CD4-positive, alpha-beta memory T cell (primary cell): ENCODE measurements at regions not wholly inside any gene's neighbourhood (a gene's known extent, or its start where the extent isn't known, plus 50 kb on each side); places are given as distances from the start of the nearest gene placed in this dataset.

Experiments
- CTCF ChIA-PET: fragments of 350-600 bp; sonication (Branson Sonifier 250); formaldehyde crosslinking; loops from one replicate; lab custom pipeline; 2021; ENCODE audit warnings: inconsistent platforms; ENCODE audit not compliant: partially characterized antibody; lab: Charles Lee
- POLR2A ChIA-PET: fragments of 350-600 bp; sonication (Branson Sonifier 250); formaldehyde crosslinking; loops from one replicate; lab custom pipeline; 2021; ENCODE audit not compliant: partially characterized antibody; lab: Charles Lee
- DNase-seq, 5 donors: peaks; one replicate each; pipeline versions ENCODE4 v3.0.0 to v3.0.0-alpha.2; 2020 to 2022; ENCODE audit warnings: mixed read lengths in 1 of 5
- H3K27ac ChIP-seq: one replicate; pipeline ENCODE4 v1.7.0; 2013; ENCODE audit warnings: low read depth, low read length
- H3K27me3 ChIP-seq: 2 replicates; pipeline ENCODE4 v1.7.0; 2013; ENCODE audit warnings: mild to moderate bottlenecking, low read length, moderate library complexity; ENCODE audit not compliant: insufficient read depth
- H3K36me3 ChIP-seq: 2 replicates; pipeline ENCODE4 v1.7.0; 2013; ENCODE audit warnings: mild to moderate bottlenecking, low read length, moderate library complexity; ENCODE audit not compliant: insufficient read depth
- H3K4me1 ChIP-seq: 2 replicates; pipeline ENCODE4 v1.7.0; 2013; ENCODE audit warnings: mild to moderate bottlenecking, low read length, moderate library complexity; ENCODE audit not compliant: insufficient read depth
- H3K4me3 ChIP-seq, 2 donors: one replicate each; pipeline ENCODE4 v1.7.0; 2013; ENCODE audit warnings: low read length in 2 of 2, mild to moderate bottlenecking in 1 of 2
- H3K9me3 ChIP-seq, 2 donors: one replicate each; pipeline ENCODE4 v1.7.0; 2013; ENCODE audit warnings: low read length in 2 of 2, control low read depth in 1 of 2; ENCODE audit not compliant: control insufficient read depth in 1 of 2
- H3K27ac Mint-ChIP-seq, 7 donors: one replicate each; pipeline ENCODE4 v1.8.0; 2020 to 2021; ENCODE audit warnings: mixed read lengths in 7 of 7, mild to moderate bottlenecking in 6 of 7, inconsistent platforms in 3 of 7, moderate library complexity in 3 of 7
- H3K27me3 Mint-ChIP-seq, 2 donors: one replicate each; pipeline ENCODE4 v1.8.0; 2020 to 2021; ENCODE audit warnings: mixed read lengths in 2 of 2
- H3K36me3 Mint-ChIP-seq, 2 donors: one replicate each; pipeline ENCODE4 v1.8.0; 2020 to 2021; ENCODE audit warnings: mixed read lengths in 2 of 2, inconsistent platforms in 1 of 2, mild to moderate bottlenecking in 1 of 2
- H3K4me1 Mint-ChIP-seq, 4 donors: one replicate each; pipeline ENCODE4 v1.8.0; 2020 to 2021; ENCODE audit warnings: mixed read lengths in 4 of 4, mild to moderate bottlenecking in 1 of 4
- H3K4me3 Mint-ChIP-seq, 8 donors: one replicate each; pipeline ENCODE4 v1.8.0; 2020 to 2021; ENCODE audit warnings: mixed read lengths in 8 of 8, mild to moderate bottlenecking in 7 of 8, moderate library complexity in 6 of 8, inconsistent platforms in 3 of 8
- H3K9me3 Mint-ChIP-seq, 8 donors: one replicate each; pipeline ENCODE4 v1.8.0; 2020 to 2021; ENCODE audit warnings: mixed read lengths in 8 of 8, mild to moderate bottlenecking in 5 of 8, inconsistent platforms in 3 of 8, moderate library complexity in 1 of 8
- intact Hi-C: fragments of 100-400 bp; cut with micrococcal nuclease; formaldehyde crosslinking; loops from one replicate; pipeline ENCODE4 v1.15.1; 2023

- peaks cover 0 to 6% of the 10 kb centered on the region in 2 donors for H3K9me3 ChIP-seq
- H3K36me3 ChIP-seq: no peaks in the 10 kb centered on the region
- no peak overlapping the region for H3K27ac Mint-ChIP-seq
- H3K4me3 Mint-ChIP-seq: no peak overlapping the region
- no peaks in the 10 kb centered on the region for H3K36me3 Mint-ChIP-seq
- CTCF ChIA-PET: interaction anchor here (1.0 kb wide), 1 partner anchor 10 kb away, joined by 3 read pairs; no protein-coding TSS in a partner anchor
- peaks cover 7 to 8% of the 10 kb centered on the region in 2 donors for H3K27me3 Mint-ChIP-seq
- no peak overlapping the region for H3K4me3 ChIP-seq
- no peaks in the 10 kb centered on the region for H3K27me3 ChIP-seq
- peaks cover under 1 to 17% (median 10%) of the 10 kb centered on the region in 8 donors for H3K9me3 Mint-ChIP-seq
- H3K4me1 Mint-ChIP-seq: no peaks in the 10 kb centered on the region
- no peak for DNase-seq
- no peaks in the 10 kb centered on the region for H3K4me1 ChIP-seq
- POLR2A ChIA-PET: no interaction called here
- H3K27ac ChIP-seq: no peak overlapping the region
- intact Hi-C loops: no loop called here
Measured at GRCh38 chr18:77373730-77374445, 124.2 kb downstream of the GALR1 start.

DNA sequence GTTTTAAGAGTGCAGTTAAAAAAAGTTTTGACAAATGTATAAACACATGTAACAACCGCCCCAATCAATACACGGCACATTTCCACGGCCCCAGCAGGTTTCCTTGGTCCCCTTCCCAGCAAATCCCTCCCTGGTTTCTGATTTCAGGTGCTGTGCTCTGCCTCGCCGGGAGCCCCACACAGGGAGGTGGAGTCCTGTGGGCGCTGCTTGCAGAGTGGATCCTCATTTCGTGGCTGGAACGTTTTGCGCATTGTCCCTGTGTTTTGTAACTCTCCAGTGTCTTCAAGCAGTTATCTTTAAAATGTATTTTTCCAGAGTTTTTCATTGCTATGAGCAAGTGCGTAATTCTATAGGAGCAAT is 124.8 kb downstream of the GALR1 start:
- peaks cover 7 to 9% of the 10 kb centered on the region in 2 donors for H3K27me3 Mint-ChIP-seq
- DNase-seq: no peak
- no peak overlapping the region for H3K27ac Mint-ChIP-seq
- Histone ChIP-seq H3K27ac (no peak overlapping the region), H3K4me3 (no peak overlapping the region), H3K4me1 (no peaks in the 10 kb centered on the region), H3K9me3 (peaks cover 0 to 3% of the 10 kb centered on the region in 2 donors), H3K36me3 (no peaks in the 10 kb centered on the region), H3K27me3 (no peaks in the 10 kb centered on the region)
- no peaks in the 10 kb centered on the region for H3K36me3 Mint-ChIP-seq
- no peaks in the 10 kb centered on the region for H3K4me1 Mint-ChIP-seq
- peaks cover 0 to 13% (median 5%) of the 10 kb centered on the region in 8 donors for H3K9me3 Mint-ChIP-seq
- no peak overlapping the region for H3K4me3 Mint-ChIP-seq
- ChIA-PET CTCF (no interaction called here), POLR2A (no interaction called here)
- intact Hi-C loops: no loop called here

DNA sequence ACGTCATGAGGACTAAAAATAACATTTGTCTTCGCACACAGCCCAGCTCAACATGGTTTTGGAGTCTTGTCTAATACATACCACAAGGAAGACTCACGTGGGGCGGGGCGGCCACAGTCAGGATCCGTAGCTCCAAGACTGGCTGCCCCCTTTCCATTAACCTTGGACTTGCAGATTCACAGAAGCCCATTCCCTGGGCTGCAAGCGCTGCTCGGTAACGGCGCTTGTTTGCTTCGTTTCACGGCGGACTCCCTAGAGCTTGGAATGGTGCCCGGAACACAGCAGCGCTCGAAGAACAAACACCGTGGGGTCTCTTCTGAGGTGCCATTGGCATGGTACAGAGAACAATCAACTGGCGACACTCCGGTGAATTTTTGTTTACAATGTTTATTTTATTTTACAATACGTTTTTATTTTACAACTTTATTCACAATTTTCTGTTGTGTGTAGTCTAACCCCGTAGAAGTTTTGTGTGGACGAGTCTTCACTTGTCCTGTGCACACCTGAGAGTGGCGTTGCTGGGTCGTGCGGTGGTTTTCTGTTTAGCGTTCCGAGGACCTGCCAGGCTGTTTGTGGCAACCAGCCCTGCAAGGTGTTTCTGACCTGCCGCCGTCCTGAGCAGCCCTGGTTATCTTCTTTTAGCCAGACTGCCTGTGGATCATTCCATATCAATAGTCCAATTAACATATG is 126.5 kb downstream of the GALR1 start:
- peaks cover 0 to 3% (median 0%) of the 10 kb centered on the region in 8 donors for H3K9me3 Mint-ChIP-seq

GRCh38 chr18:77376733-77377094 is 127.1 kb downstream of the GALR1 start:
- POLR2A ChIA-PET: no interaction called here

More for the DNA sequence above, 126.5 kb downstream of the GALR1 start:
- Mint-ChIP-seq H3K27me3 (peaks cover 1 to 10% of the 10 kb centered on the region in 2 donors), H3K27ac (no peak overlapping the region), H3K36me3 (no peaks in the 10 kb centered on the region), H3K4me3 (no peak overlapping the region), H3K4me1 (no peaks in the 10 kb centered on the region)
- Histone ChIP-seq H3K9me3 (no peaks in the 10 kb centered on the region), H3K27ac (no peak overlapping the region), H3K4me3 (no peak overlapping the region), H3K27me3 (no peaks in the 10 kb centered on the region), H3K36me3 (no peaks in the 10 kb centered on the region), H3K4me1 (no peaks in the 10 kb centered on the region)
- DNase-seq: no peak
- ChIA-PET CTCF (no interaction called here), POLR2A (no interaction called here)
- intact Hi-C loops: no loop called here

DNA sequence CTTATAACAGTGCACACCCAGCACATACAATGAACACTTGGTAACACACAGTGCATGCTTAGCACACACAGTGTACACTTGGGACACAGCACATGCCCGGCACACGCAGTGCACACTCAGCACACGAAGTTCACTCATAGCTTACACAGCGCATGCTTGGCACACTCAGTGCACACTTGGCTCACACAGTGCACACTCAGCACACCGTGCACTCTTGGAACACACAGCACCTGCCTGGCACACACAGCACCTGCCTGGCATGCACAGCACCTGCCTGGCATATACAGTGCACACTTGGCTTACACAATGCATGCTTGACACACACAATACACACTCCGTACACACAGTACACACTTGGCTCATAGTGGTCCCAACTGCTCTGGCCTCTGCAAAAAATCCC is 128.2 kb downstream of the GALR1 start:
- Histone ChIP-seq H3K4me1 (no peaks in the 10 kb centered on the region), H3K4me3 (no peak overlapping the region), H3K27me3 (no peaks in the 10 kb centered on the region), H3K27ac (no peak overlapping the region), H3K9me3 (no peaks in the 10 kb centered on the region), H3K36me3 (no peaks in the 10 kb centered on the region)
- ChIA-PET CTCF (no interaction called here), POLR2A (no interaction called here)
- H3K4me1 Mint-ChIP-seq: no peaks in the 10 kb centered on the region
- H3K9me3 Mint-ChIP-seq: peaks cover 0 to 1% (median 0%) of the 10 kb centered on the region in 8 donors
- no peak overlapping the region for H3K4me3 Mint-ChIP-seq
- peaks cover 8 to 20% of the 10 kb centered on the region in 2 donors for H3K27me3 Mint-ChIP-seq
- DNase-seq: no peak
- no peaks in the 10 kb centered on the region for H3K36me3 Mint-ChIP-seq
- H3K27ac Mint-ChIP-seq: no peak overlapping the region
- intact Hi-C loops: no loop called here

More at GRCh38 chr18:77376733-77377094, 127.1 kb downstream of the GALR1 start:
- no peaks in the 10 kb centered on the region for H3K4me1 Mint-ChIP-seq
- H3K9me3 ChIP-seq: no peaks in the 10 kb centered on the region
- H3K4me3 Mint-ChIP-seq: no peak overlapping the region
- H3K36me3 Mint-ChIP-seq: no peaks in the 10 kb centered on the region
- H3K27me3 Mint-ChIP-seq: peaks cover 2 to 14% of the 10 kb centered on the region in 2 donors
- H3K4me1 ChIP-seq: no peaks in the 10 kb centered on the region
- H3K4me3 ChIP-seq: no peak overlapping the region
- DNase-seq: no peak
- H3K27me3 ChIP-seq: no peaks in the 10 kb centered on the region
- no peaks in the 10 kb centered on the region for H3K36me3 ChIP-seq
- H3K27ac ChIP-seq: no peak overlapping the region
- H3K27ac Mint-ChIP-seq: no peak overlapping the region
- CTCF ChIA-PET: no interaction called here
- peaks cover 0 to 1% (median 0%) of the 10 kb centered on the region in 8 donors for H3K9me3 Mint-ChIP-seq
- intact Hi-C loops: no loop called here

DNA sequence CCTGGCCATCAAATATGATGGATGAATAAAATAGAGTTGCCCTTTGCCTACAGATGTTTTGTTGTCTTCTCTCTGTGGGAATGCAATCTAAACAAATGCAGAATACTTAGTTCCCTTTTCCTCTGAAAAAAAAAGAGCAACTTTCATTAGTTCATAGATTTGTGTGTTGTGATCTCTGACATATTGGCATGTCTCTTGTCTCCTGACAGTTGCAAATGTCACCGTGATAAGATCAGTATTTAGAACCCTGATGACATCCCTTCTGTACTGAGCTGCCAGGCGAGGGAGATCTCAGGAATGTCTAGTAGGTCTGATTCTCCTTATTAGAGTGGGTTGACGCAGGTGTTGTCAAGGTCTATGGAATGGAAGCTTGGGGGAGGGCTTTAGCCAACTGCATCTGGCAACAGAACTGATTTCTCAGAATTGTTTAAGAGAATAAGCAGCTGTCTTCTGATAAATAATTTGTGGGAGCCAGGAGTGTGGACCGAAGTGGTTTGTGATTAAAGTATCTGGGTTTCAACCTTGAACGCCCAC is 130.4 kb downstream of the GALR1 start:
- no peaks in the 10 kb centered on the region for H3K4me1 Mint-ChIP-seq

GRCh38 chr18:77380695-77381094 is 131.0 kb downstream of the GALR1 start:
- H3K27me3 ChIP-seq: no peaks in the 10 kb centered on the region
- intact Hi-C loops: no loop called here
- no peak overlapping the region for H3K27ac Mint-ChIP-seq
- H3K9me3 ChIP-seq: no peaks in the 10 kb centered on the region
- H3K27me3 Mint-ChIP-seq: peaks cover 16 to 32% of the 10 kb centered on the region in 2 donors
- no peaks in the 10 kb centered on the region for H3K36me3 Mint-ChIP-seq
- H3K9me3 Mint-ChIP-seq: peaks cover 0 to 1% (median 0%) of the 10 kb centered on the region in 8 donors
- H3K4me1 ChIP-seq: no peaks in the 10 kb centered on the region
- ChIA-PET CTCF (no interaction called here), POLR2A (no interaction called here)
- no peaks in the 10 kb centered on the region for H3K36me3 ChIP-seq
- no peak overlapping the region for H3K4me3 ChIP-seq
- H3K4me1 Mint-ChIP-seq: peaks cover 0 to 2% (median 0%) of the 10 kb centered on the region in 4 donors
- no peak overlapping the region for H3K4me3 Mint-ChIP-seq
- no peak overlapping the region for H3K27ac ChIP-seq
- DNase-seq: no peak

More for the DNA sequence above, 130.4 kb downstream of the GALR1 start:
- no peak for DNase-seq
- Histone ChIP-seq H3K9me3 (no peaks in the 10 kb centered on the region), H3K27me3 (no peaks in the 10 kb centered on the region), H3K4me1 (no peaks in the 10 kb centered on the region), H3K36me3 (no peaks in the 10 kb centered on the region), H3K27ac (no peak overlapping the region), H3K4me3 (no peak overlapping the region)
- intact Hi-C loops: no loop called here
- Mint-ChIP-seq H3K27ac (no peak overlapping the region), H3K27me3 (peaks cover 16 to 30% of the 10 kb centered on the region in 2 donors), H3K4me3 (no peak overlapping the region), H3K9me3 (peaks cover 0 to 1% (median 0%) of the 10 kb centered on the region in 8 donors), H3K36me3 (no peaks in the 10 kb centered on the region)
- ChIA-PET CTCF (no interaction called here), POLR2A (no interaction called here)
